K562 (cell line): ENCODE measurements at regions not wholly inside any gene's neighbourhood (a gene's known extent, or its start where the extent isn't known, plus 50 kb on each side); places are given as distances from the start of the nearest gene placed in this dataset.

Experiments used
- ATAC-seq: fragments of 200-7000 bp; cut with Tn5 transposase; 3 replicates; pipeline ENCODE4 v1.9.1; 2020; ENCODE audit warnings: moderate library complexity
- BruUV-seq: library from RNA; stranded (reverse); fragments of 400-500 nt; replicated peaks from 2 replicates; lab custom pipeline; 2021; lab: Mats Ljungman, UMichigan
- CTCF ChIA-PET: fragments of 300-600 bp; formaldehyde crosslinking; extraction: SDS; loops from one replicate; lab custom pipeline; 2021; ENCODE audit warnings: low intra/inter-chr PET ratio; lab: Yijun Ruan, JAX
- POLR2A ChIA-PET: fragments of 300-600, 350-650 bp; sonication (Branson Sonifier 250); formaldehyde crosslinking; extraction: SDS; loops from one replicate; lab custom pipeline; 2021; ENCODE audit warnings: antibody characterized with exemption, inconsistent platforms; lab: Yijun Ruan, JAX
- DNase-seq, 4 experiments: peaks; one replicate each; pipeline versions ENCODE4 v3.0.0 to v3.0.0-alpha.2; 2011 to 2018; ENCODE audit warnings: low spot score in 3 of 4, mixed read lengths in 3 of 4; ENCODE audit errors: extremely low read depth in 1 of 4
- FAIRE-seq: peaks from 2 replicates; lab custom pipeline; 2011; peaks lifted over from hg19 to GRCh38; lab: Jason Lieb, UNC
- H2AFZ ChIP-seq: 2 replicates; pipeline ENCODE4 v1.6.0; 2011; ENCODE audit warnings: low read depth, low read length, control low read depth, inconsistent platforms
- H3K27ac ChIP-seq: fragments of 200-600 bp; 3 replicates; pipeline ENCODE4 v1.8.0; 2011; ENCODE audit warnings: low read depth, mild to moderate bottlenecking, control low read depth, inconsistent platforms, low read length, moderate library complexity, mixed read lengths; ENCODE audit errors: extremely low read depth
- H3K27me3 ChIP-seq, 2 experiments: fragments of 300-600 bp in 1 of 2; 2 replicates in 1 of 2; 3 replicates in 1 of 2; pipeline versions ENCODE4 v1.6.0 to v1.8.0; 2011; ENCODE audit warnings: inconsistent platforms in 2 of 2, low read length in 2 of 2, mild to moderate bottlenecking in 1 of 2, mixed read lengths in 1 of 2, moderate library complexity in 1 of 2; ENCODE audit not compliant: control insufficient read depth in 2 of 2, insufficient read depth in 2 of 2
- H3K36me3 ChIP-seq: fragments of 300-600 bp; 3 replicates; pipeline ENCODE4 v1.8.0; 2011; ENCODE audit warnings: mild to moderate bottlenecking, low read length, inconsistent platforms; ENCODE audit not compliant: control insufficient read depth, insufficient read depth
- H3K4me1 ChIP-seq, 2 experiments: fragments of 200-600 bp in 1 of 2; replicated peaks in 1 of 2; 2 replicates in 1 of 2; 3 replicates in 1 of 2; pipeline versions ENCODE4 v1.5.1 to v1.8.0; 2011; ENCODE audit warnings: inconsistent platforms in 2 of 2, low read length in 2 of 2, mild to moderate bottlenecking in 1 of 2, mixed read lengths in 1 of 2, moderate library complexity in 1 of 2; ENCODE audit not compliant: control insufficient read depth in 2 of 2, insufficient read depth in 2 of 2
- H3K4me2 ChIP-seq: 2 replicates; pipeline ENCODE4 v1.6.1; 2011; ENCODE audit warnings: low read length, control low read depth, inconsistent platforms, mixed read lengths; ENCODE audit not compliant: insufficient read depth
- H3K4me3 ChIP-seq: fragments of 200-600 bp; sonication (generic), shearing (Covaris generic); 2 replicates; pipeline ENCODE4 v1.5.1; 2016; ENCODE audit warnings: control low read depth, inconsistent platforms
- H3K79me2 ChIP-seq: fragments of 200-600 bp; 3 replicates; pipeline ENCODE4 v1.8.0; 2011; ENCODE audit warnings: low read length, inconsistent platforms; ENCODE audit not compliant: control insufficient read depth, insufficient read depth
- H3K9ac ChIP-seq, 2 experiments: 2 replicates each; pipeline versions ENCODE4 v1.6.0 to v1.6.1; 2011; ENCODE audit warnings: low read depth in 2 of 2, low read length in 2 of 2, control low read depth in 1 of 2, inconsistent platforms in 1 of 2, mild to moderate bottlenecking in 1 of 2, mixed read lengths in 1 of 2; ENCODE audit not compliant: insufficient read depth in 1 of 2
- H3K9me1 ChIP-seq: one replicate; pipeline ENCODE4 v1.6.0; 2011; ENCODE audit warnings: inconsistent platforms, mild to moderate bottlenecking, low read length, moderate library complexity; ENCODE audit not compliant: control insufficient read depth, insufficient read depth
- H3K9me3 ChIP-seq: replicated peaks from 2 replicates; pipeline ENCODE4 v1.5.1; 2011; ENCODE audit warnings: low read depth, low read length, inconsistent platforms; ENCODE audit not compliant: control insufficient read depth, insufficient read depth
- H4K20me1 ChIP-seq: replicated peaks from 2 replicates; pipeline ENCODE4 v1.6.1; 2011; ENCODE audit warnings: low read length, inconsistent platforms, mixed read lengths; ENCODE audit not compliant: control insufficient read depth, insufficient read depth
- CREB3 ChIP-seq: fragments of 450-650 bp; conservative IDR thresholded peaks from 2 replicates; pipeline ENCODE4 v1.6.1; 2016; ENCODE audit warnings: missing genetic modification characterization, low read depth, mild to moderate bottlenecking, missing compliant biosample characterization, moderate library complexity
- CTCFL ChIP-seq: IDR thresholded peaks from 2 replicates; pipeline ENCODE4 v1.6.1; 2011; ENCODE audit warnings: borderline replicate concordance, low read depth, mild to moderate bottlenecking, moderate library complexity, low read length; ENCODE audit not compliant: insufficient read depth, poor library complexity, severe bottlenecking
- EWSR1 ChIP-seq: fragments of 450-650 bp; IDR thresholded peaks from 2 replicates; pipeline ENCODE4 v1.6.1; 2018; ENCODE audit warnings: borderline replicate concordance, mild to moderate bottlenecking, low read depth, moderate library complexity; ENCODE audit not compliant: partially characterized antibody
- KDM2B ChIP-seq: fragments of 250-450 bp; sonication (Bioruptor Pico); IDR thresholded peaks from 2 replicates; pipeline ENCODE4 v1.8.0; 2021; ENCODE audit warnings: mild to moderate bottlenecking, moderate library complexity
- NELFE ChIP-seq: IDR thresholded peaks from 2 replicates; pipeline ENCODE4 v1.6.1; 2011; ENCODE audit warnings: mild to moderate bottlenecking; ENCODE audit not compliant: insufficient read depth, insufficient read length
- POLR2G ChIP-seq: fragments of 200-400 bp; formaldehyde crosslinking; IDR thresholded peaks from 2 replicates; pipeline ENCODE4 v1.6.1; 2017; ENCODE audit warnings: low read depth, mild to moderate bottlenecking, antibody characterized with exemption, low read length, moderate library complexity
- RAD21 ChIP-seq, 2 experiments: fragments of 250-450 bp in 1 of 2; fragments of 450-650 bp in 1 of 2; sonication (Bioruptor Pico) in 1 of 2; formaldehyde crosslinking in 1 of 2; IDR thresholded peaks in 1 of 2; conservative IDR thresholded peaks in 1 of 2; 2 replicates each; pipeline versions ENCODE4 v1.4.0 to v1.8.0; 2020 to 2022; ENCODE audit warnings: mild to moderate bottlenecking in 2 of 2, moderate library complexity in 1 of 2
- RBM15 ChIP-seq: fragments of 200-400 bp; formaldehyde crosslinking; IDR thresholded peaks from 2 replicates; pipeline ENCODE4 v1.6.1; 2018; ENCODE audit warnings: mild to moderate bottlenecking, low read length, moderate library complexity; ENCODE audit not compliant: insufficient read depth
- RBM17 ChIP-seq: fragments of 200-400 bp; formaldehyde crosslinking; IDR thresholded peaks from 2 replicates; pipeline ENCODE4 v1.6.1; 2017; ENCODE audit warnings: low read depth, mild to moderate bottlenecking, low read length, borderline replicate concordance
- SMC3 ChIP-seq: conservative IDR thresholded peaks from 2 replicates; pipeline ENCODE4 v1.6.1; 2011; ENCODE audit warnings: low read depth, low read length, improper control_type of control experiment; ENCODE audit not compliant: insufficient read depth
- STAG1 ChIP-seq: sonication (generic); formaldehyde crosslinking; IDR thresholded peaks from 2 replicates; pipeline ENCODE4 v1.5.0; 2020; ENCODE audit warnings: missing genetic modification reagents, borderline replicate concordance
- TARDBP ChIP-seq: fragments of 450-650 bp; IDR thresholded peaks from 2 replicates; pipeline ENCODE4 v1.6.1; 2016
- USF2 ChIP-seq: sonication (generic); formaldehyde crosslinking; IDR thresholded peaks from 2 replicates; pipeline ENCODE4 v1.5.0; 2020; ENCODE audit warnings: missing genetic modification reagents
- ZNF239 ChIP-seq: fragments of 250-450 bp; sonication (Bioruptor Pico); IDR thresholded peaks from 2 replicates; pipeline ENCODE4 v1.4.0; 2020; ENCODE audit warnings: mild to moderate bottlenecking
- ZNF311 ChIP-seq: fragments of 250-450 bp; sonication (Bioruptor Pico); IDR thresholded peaks from 2 replicates; pipeline ENCODE4 v1.4.0; 2020; ENCODE audit warnings: mild to moderate bottlenecking, moderate library complexity
- ZNF316 ChIP-seq: fragments of 450-650 bp; IDR thresholded peaks from 2 replicates; pipeline ENCODE4 v1.6.1; 2016
- ZNF655 ChIP-seq: fragments of 250-450 bp; sonication (Bioruptor Pico); IDR thresholded peaks from 2 replicates; pipeline ENCODE4 v1.5.0; 2021
- WGBS: fragments of 100-300 bp; shearing (Covaris generic); methylation state at CpG from one replicate; pipeline ENCODE4 v1.1.6; 2016; ENCODE audit warnings: low coverage, mixed read lengths; ENCODE audit not compliant: insufficient coverage; ENCODE audit errors: missing lambda C conversion rate; 5-methylcytosine and 5-hydroxymethylcytosine counted together
- in situ Hi-C: fragments of 300-500 bp; cut with MboI; formaldehyde crosslinking; loops from 4 replicates; pipeline ENCODE4 v1.15.0; 2018; ENCODE audit warnings: inconsistent platforms, mixed read lengths
- intact Hi-C: fragments of 100-400 bp; cut with micrococcal nuclease; formaldehyde crosslinking; loops from 2 replicates; pipeline ENCODE4 v1.14.2; 2022

- Histone ChIP-seq H3K4me1 (peaks cover 0 to 4% of the 10 kb centered on the region in 2 experiments; a peak in 1 of 5 replicates), H3K9me1 (no peaks in the 10 kb centered on the region), H3K4me3 (no peak overlapping the region), H3K27me3 (peaks cover 0 to 26% of the 10 kb centered on the region in 2 experiments; a peak in 4 of 5 replicates), H3K9me3 (no peaks in the 10 kb centered on the region; the same call in 1 of the 2 replicates), H3K27ac (no peak overlapping the region), H3K9ac (no peak overlapping the region), H3K79me2 (no peaks in the 10 kb centered on the region), H3K4me2 (no peak overlapping the region), H4K20me1 (peaks cover 5% of the 10 kb centered on the region; the same call in 1 of the 2 replicates), H2AFZ (no peak overlapping the region), H3K36me3 (no peaks in the 10 kb centered on the region)
- WGBS: 13% methylated on average over 10 of the region's 10 CpGs
- in situ Hi-C loops: no loop called here
- BruUV-seq: no TSS peak
- CTCF ChIA-PET: interaction anchor here (0.6 kb wide), 1 partner anchor 397 kb away, joined by 3 read pairs; no protein-coding TSS in a partner anchor
- FAIRE-seq: peak; percentile 76
- peak; percentile 21 to 35 (median 25) for DNase-seq
- POLR2A ChIA-PET: interaction anchor here (0.7 to 1.4 kb wide), 3 partner anchors 11 to 115 kb away, joined by 3 to 6 read pairs (median 3); no protein-coding TSS in a partner anchor
- intact Hi-C loops: no loop called here
- peak; percentile 86 for ATAC-seq
- TF ChIP-seq CREB3 (tag) (no peak), ZNF655 (CRISPR knock-in tag) (no peak), RBM17 (no peak), KDM2B (no peak), USF2 (CRISPR knock-in tag) (peak; percentile 52; the same call in 1 of the 2 replicates), ZNF316 (no peak), ZNF311 (no peak), ZNF239 (CRISPR knock-in tag) (no peak), STAG1 (0 out of 2 replicates have a peak, but pooled peaks have one; percentile 13), EWSR1 (no peak), POLR2G (no peak), SMC3 (0 out of 2 replicates have a peak, but pooled peaks have one; percentile 27), CTCFL (peak; percentile 6), TARDBP (no peak), RAD21 (CRISPR knock-in tag; conservative IDR thresholded peaks at IDR 0.05 in 1 of 2, IDR thresholded peaks at IDR 0.05 in 1 of 2) (peak in 1 of 2 experiments; percentile 29; a peak in 1 of 4 replicates), NELFE (no peak), RBM15 (no peak)
These were observed 83.3 kb downstream of the C16orf95 start for GRCh38 chr16:87233928-87234327.
